ENCODE measurements at regions not wholly inside any gene's neighbourhood (a gene's known extent, or its start where the extent isn't known, plus 50 kb on each side); places are given as distances from the start of the nearest gene placed in this dataset.

DNA sequence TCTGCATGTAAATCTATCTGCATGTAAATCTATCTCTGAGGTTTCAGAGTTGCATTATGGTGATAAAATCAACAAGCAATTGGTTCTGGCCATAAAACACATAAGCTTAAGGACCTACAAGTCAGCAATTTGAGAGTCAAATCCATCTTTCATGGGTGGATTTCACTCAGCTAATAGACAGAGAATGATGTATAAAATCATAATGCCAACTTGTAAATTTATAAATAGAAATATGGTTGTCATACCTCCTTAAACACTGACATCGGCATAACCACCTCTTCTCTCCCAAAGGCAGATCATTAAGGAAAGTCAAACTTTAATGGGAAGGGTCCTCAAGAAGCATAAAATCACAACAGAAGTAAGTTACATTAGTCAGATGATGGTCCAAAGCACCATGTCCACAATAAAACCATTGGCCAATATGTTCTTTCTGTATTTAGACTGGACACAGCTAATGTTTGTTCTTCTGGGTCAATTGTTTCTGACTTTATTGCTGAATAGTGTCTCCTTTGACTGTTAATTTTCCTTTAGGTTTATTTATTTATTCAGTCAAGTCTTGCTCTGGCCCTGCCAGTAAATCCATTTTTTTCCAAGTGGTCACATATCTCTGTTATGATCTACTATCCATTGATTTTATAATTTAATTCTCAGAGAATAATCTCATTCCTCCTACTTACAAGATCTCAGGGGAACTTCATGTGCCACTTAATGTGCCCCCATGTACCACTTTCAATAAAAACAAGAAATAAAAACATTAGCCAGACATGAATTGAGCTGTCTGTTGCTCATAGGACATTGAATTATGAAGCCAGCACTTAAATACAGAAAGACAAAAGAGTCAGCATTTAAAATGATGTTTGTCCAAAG lies 382.9 kb upstream of the IRAK1BP1 start:
- H3K4me3 ChIP-seq, result no peak overlapping the region
- 85 to 88% methylated on average over 1 of the region's 1 CpG for WGBS, 2 donors
- H3K36me3 ChIP-seq (replicated peaks in 1 of 2; ENCODE audit: insufficient read depth in 1 of 2, low read depth in 2 of 2), result no peaks in the 10 kb centered on the region
- no peak for ATAC-seq
- H3K27me3 ChIP-seq, result no peaks in the 10 kb centered on the region
- no peak for TF ChIP-seq POLR2A (IDR thresholded peaks at IDR 0.05)
- TF ChIP-seq, protein P1, sequence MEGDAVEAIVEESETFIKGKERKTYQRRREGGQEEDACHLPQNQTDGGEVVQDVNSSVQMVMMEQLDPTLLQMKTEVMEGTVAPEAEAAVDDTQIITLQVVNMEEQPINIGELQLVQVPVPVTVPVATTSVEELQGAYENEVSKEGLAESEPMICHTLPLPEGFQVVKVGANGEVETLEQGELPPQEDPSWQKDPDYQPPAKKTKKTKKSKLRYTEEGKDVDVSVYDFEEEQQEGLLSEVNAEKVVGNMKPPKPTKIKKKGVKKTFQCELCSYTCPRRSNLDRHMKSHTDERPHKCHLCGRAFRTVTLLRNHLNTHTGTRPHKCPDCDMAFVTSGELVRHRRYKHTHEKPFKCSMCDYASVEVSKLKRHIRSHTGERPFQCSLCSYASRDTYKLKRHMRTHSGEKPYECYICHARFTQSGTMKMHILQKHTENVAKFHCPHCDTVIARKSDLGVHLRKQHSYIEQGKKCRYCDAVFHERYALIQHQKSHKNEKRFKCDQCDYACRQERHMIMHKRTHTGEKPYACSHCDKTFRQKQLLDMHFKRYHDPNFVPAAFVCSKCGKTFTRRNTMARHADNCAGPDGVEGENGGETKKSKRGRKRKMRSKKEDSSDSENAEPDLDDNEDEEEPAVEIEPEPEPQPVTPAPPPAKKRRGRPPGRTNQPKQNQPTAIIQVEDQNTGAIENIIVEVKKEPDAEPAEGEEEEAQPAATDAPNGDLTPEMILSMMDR (IDR thresholded peaks at IDR 0.05), result no peak
- no peak for DNase-seq
- no peaks in the 10 kb centered on the region for H3K4me1 ChIP-seq
- H3K9me3 ChIP-seq, result no peaks in the 10 kb centered on the region
- intact Hi-C loops (cut with DNase I), result no loop called here
- H3K27ac ChIP-seq, result no peak overlapping the region

DNA sequence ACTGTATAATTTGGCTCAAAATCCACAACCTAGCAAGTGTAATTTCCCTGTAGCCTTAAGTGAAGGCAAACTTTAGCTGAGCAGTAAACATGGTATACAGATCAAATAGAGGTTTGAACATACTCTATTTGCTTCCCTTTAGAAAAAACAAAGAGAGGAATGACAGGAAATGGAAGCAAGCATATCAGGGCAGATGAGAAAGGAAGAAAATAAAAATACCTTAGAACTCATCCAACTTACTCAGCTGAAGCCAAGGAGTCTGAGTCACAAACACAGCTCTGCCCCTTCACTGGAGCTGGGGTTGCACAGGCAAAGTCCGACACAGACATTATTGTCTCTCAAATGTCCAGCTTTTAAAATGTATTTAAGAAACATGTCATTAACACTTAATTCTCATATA lies 379.9 kb upstream of the IRAK1BP1 start:
- intact Hi-C loops (cut with DNase I), result no loop called here
- 63 to 71% methylated on average over 1 of the region's 1 CpG for WGBS, 2 donors
- H3K9me3 ChIP-seq, result no peaks in the 10 kb centered on the region

DNA sequence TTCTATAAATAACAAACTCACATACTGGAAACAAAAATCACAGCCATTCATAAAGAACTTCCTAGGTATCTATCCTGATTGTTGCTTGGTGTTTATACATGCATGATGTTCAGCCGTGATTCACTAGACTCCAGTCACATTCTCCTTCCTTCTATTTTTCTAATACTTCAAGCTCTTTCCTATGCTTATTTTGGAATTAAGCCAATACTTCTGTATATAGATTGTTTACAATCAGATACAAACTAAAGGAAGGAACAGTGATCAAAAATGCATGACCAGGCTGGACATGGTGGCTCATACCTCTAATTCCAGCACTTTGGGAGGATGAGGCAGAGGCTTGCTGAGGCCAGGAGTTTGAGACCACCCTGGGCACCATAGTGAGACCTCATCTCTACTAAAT lies 377.5 kb upstream of the IRAK1BP1 start:
- TF ChIP-seq POLR2A (IDR thresholded peaks at IDR 0.05), result no peak
- TF ChIP-seq, protein P1 (IDR thresholded peaks at IDR 0.05), result no peak
- Histone ChIP-seq H3K27me3 (no peaks in the 10 kb centered on the region), H3K9me3 (no peaks in the 10 kb centered on the region), H3K36me3 (replicated peaks in 1 of 2; ENCODE audit: insufficient read depth in 1 of 2, low read depth in 2 of 2) (no peaks in the 10 kb centered on the region), H3K4me3 (no peak overlapping the region), H3K27ac (no peak overlapping the region), H3K4me1 (no peaks in the 10 kb centered on the region)
- WGBS, 2 donors, result 42 to 45% methylated on average over 1 of the region's 1 CpG
- ATAC-seq, result no peak
- intact Hi-C loops (cut with DNase I), result no loop called here
- no peak for DNase-seq

More for the DNA sequence above, 379.9 kb upstream of the IRAK1BP1 start:
- no peak overlapping the region for H3K27ac ChIP-seq
- no peaks in the 10 kb centered on the region for H3K36me3 ChIP-seq (replicated peaks in 1 of 2; ENCODE audit: insufficient read depth in 1 of 2, low read depth in 2 of 2)
- H3K4me1 ChIP-seq, result no peaks in the 10 kb centered on the region
- DNase-seq (no peak), ATAC-seq (no peak)
- H3K27me3 ChIP-seq, result no peaks in the 10 kb centered on the region
- TF ChIP-seq, protein P1 (IDR thresholded peaks at IDR 0.05), result no peak
- no peak for TF ChIP-seq POLR2A (IDR thresholded peaks at IDR 0.05)
- no peak overlapping the region for H3K4me3 ChIP-seq

DNA sequence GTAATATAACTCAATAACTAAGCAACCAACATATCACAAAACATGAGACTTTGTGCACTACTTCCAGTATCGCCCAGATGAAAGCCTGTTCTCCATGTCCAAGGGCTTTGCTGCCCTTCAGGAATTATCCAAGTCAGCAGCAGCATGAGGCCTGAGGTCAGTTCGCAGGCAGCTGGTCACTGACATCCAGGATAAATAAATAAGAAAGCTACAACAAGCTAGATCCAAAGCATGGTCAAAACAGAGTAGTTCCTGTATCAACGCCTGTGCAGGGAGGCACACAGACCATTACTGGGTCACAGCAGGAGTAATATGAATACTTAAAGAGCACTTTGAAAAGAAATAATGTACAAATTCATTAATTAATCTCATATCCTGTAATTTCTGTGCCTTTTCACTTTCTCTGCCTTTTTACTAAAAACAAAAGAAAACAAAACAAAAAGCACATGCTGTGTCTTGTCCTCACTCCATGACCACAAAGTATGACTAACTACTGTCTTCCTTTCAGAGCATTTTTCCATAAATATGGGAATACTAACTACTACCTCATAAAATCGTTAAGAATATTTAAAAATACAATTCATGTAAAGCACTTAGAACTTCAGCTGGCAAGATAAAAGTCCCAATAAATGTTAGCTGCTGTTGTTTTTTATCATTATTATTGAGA lies 374.9 kb upstream of the IRAK1BP1 start:
- no peak for ATAC-seq
- intact Hi-C loops (cut with DNase I), result no loop called here

More for the DNA sequence above, 374.9 kb upstream of the IRAK1BP1 start:
- no peaks in the 10 kb centered on the region for H3K36me3 ChIP-seq (replicated peaks in 1 of 2; ENCODE audit: insufficient read depth in 1 of 2, low read depth in 2 of 2)
- H3K27ac ChIP-seq, result no peak overlapping the region
- TF ChIP-seq POLR2A (IDR thresholded peaks at IDR 0.05), result no peak
- TF ChIP-seq, protein P1 (IDR thresholded peaks at IDR 0.05), result no peak
- no peak overlapping the region for H3K4me3 ChIP-seq
- 51 to 55% methylated on average over 4 of the region's 4 CpGs for WGBS, 2 donors
- no peak for DNase-seq
- H3K9me3 ChIP-seq, result no peaks in the 10 kb centered on the region
- no peaks in the 10 kb centered on the region for H3K4me1 ChIP-seq
- H3K27me3 ChIP-seq, result no peaks in the 10 kb centered on the region
